HG03135 (cell line): ENCODE measurements at regions not wholly inside any gene's neighbourhood (a gene's known extent, or its start where the extent isn't known, plus 50 kb on each side); places are given as distances from the start of the nearest gene placed in this dataset.
"Not testable (repeated sequence)": the region's sequence is repeated elsewhere in the genome, so short reads cannot be mapped to it uniquely, and the experiment has no call there.

Source experiments
- ATAC-seq: cut with Tn5 transposase; IDR thresholded peaks from one replicate; pipeline ENCODE4 v1.9.1; 2021; ENCODE audit warnings: mild to moderate bottlenecking, moderate library complexity; ENCODE audit not compliant: unreplicated experiment

- no peak for ATAC-seq
Measured at GRCh38 chrX:140447150-140447549, 57.7 kb downstream of the SOX3 start.

GRCh38 chrX:140440876-140441275 is 64.0 kb downstream of the SOX3 start:
- ATAC-seq: no peak

- no peak for ATAC-seq
Measured at GRCh38 chrX:140439476-140439875, 65.4 kb downstream of the SOX3 start.

- no peak for ATAC-seq
Measured at GRCh38 chrX:140434347-140434746, 70.5 kb downstream of the SOX3 start.

GRCh38 chrX:140433582-140433981 is 71.3 kb downstream of the SOX3 start:
- ATAC-seq: no peak

- no peak for ATAC-seq
Measured at GRCh38 chrX:140432346-140433175, 72.3 kb downstream of the SOX3 start.

- ATAC-seq: no peak
Measured at GRCh38 chrX:140431521-140431920, 73.3 kb downstream of the SOX3 start.

GRCh38 chrX:140425712-140426395 is 79.0 kb downstream of the SOX3 start:
- ATAC-seq: no peak

- ATAC-seq: no peak
Measured at GRCh38 chrX:140422501-140422900, 82.4 kb downstream of the SOX3 start.

GRCh38 chrX:140402131-140402530 is 102.7 kb downstream of the SOX3 start:
- ATAC-seq: not testable (repeated sequence)

- not testable (repeated sequence) for ATAC-seq
Measured at GRCh38 chrX:140396326-140396725, 108.5 kb downstream of the SOX3 start.

GRCh38 chrX:140393507-140393906 is 111.4 kb downstream of the SOX3 start:
- no peak for ATAC-seq

- ATAC-seq: no peak
Measured at GRCh38 chrX:140391313-140391712, 113.6 kb downstream of the SOX3 start.

- no peak for ATAC-seq
Measured at GRCh38 chrX:140389331-140389730, 115.5 kb downstream of the SOX3 start.

- no peak for ATAC-seq
Measured at GRCh38 chrX:140362861-140363260, 142.0 kb downstream of the SOX3 start.

- ATAC-seq: no peak
Measured at GRCh38 chrX:140360924-140361323, 143.9 kb downstream of the SOX3 start.

GRCh38 chrX:140360284-140360683 is 144.6 kb downstream of the SOX3 start:
- ATAC-seq: no peak

- no peak for ATAC-seq
Measured at GRCh38 chrX:140355922-140356321, 148.9 kb downstream of the SOX3 start.

GRCh38 chrX:140355429-140355828 is 149.4 kb downstream of the SOX3 start:
- ATAC-seq: no peak

GRCh38 chrX:140354431-140355120 is 150.3 kb downstream of the SOX3 start:
- ATAC-seq: no peak

GRCh38 chrX:140346729-140347128 is 158.1 kb downstream of the SOX3 start:
- ATAC-seq: no peak
